SK-MEL-5 (cell line): ENCODE measurements at regions not wholly inside any gene's neighbourhood (a gene's known extent, or its start where the extent isn't known, plus 50 kb on each side); places are given as distances from the start of the nearest gene placed in this dataset.

Source experiments
- DNase-seq: peaks from one replicate; pipeline ENCODE4 v3.0.0-alpha.2; 2016; ENCODE audit warnings: low read depth, low spot score
- in situ Hi-C: cut with HindIII; loops from 2 replicates; pipeline ENCODE4 v1.10.0; 2016; ENCODE audit warnings: low sequenced_read_pairs, high pct_unique_total_duplicates, low pct_unique_long_range_greater_than_20kb
- small RNA-seq, 2 experiments: library from RNA; depleted of rRNA; stranded (forward); fragments of <200 nt; gene quantifications; one replicate each; pipeline ENCODE3, GENCODE V24; 2014

DNA sequence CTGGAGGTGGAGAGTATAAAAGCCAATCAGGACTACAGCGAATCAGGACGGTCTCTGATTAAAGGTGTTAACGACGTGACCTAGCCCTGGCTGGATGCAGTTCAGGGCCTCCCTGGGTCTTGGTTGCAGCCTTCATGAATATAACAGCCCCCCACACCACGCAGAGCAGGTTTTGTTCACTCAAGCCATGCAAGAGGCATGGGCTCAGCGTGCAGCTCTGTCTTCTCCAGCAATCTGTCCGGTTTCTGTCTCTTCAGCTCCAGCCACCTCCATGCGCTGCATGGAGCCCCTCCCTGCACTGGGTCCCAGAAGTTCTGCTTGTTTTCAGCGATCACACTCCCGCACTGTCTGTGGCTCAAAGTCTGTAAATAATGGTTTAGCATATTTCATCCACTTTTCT, 57.1 kb upstream of the CHRNA7 start:
- DNase-seq = no peak
- in situ Hi-C loops = no loop called here

DNA sequence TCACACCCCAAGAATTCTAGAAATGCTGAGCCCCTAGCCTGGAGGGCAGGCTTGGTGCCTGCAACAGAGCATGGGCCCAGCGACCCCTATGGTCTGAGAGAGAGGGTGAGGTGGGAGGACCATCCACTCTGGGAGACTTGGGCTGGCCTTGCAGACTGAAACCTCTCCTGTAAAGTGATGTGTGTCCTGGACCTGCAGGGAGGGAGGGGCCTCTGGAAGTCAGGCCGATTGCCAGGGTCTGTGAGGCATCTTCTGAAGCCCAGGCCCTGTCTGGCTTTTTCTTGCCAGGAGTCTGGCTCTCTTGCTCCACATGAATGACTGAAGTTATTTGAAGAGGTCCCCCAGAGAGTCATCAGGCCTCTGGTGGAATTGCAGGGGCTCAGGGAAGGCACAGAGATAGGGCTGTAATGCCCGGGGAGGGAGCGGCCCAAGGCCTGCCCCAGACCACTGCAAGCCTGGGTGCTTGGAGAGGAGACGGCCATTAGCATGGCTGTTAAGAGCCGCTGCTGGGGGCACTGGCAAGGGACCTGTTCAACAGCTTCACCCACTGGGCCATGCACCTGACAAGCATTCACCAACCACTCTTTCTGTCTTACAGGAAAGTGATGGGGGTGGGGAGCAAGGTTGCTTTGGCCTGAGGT, 56.0 kb upstream of the CHRNA7 start:
- DNase-seq = no peak
- in situ Hi-C loops = no loop called here

DNA sequence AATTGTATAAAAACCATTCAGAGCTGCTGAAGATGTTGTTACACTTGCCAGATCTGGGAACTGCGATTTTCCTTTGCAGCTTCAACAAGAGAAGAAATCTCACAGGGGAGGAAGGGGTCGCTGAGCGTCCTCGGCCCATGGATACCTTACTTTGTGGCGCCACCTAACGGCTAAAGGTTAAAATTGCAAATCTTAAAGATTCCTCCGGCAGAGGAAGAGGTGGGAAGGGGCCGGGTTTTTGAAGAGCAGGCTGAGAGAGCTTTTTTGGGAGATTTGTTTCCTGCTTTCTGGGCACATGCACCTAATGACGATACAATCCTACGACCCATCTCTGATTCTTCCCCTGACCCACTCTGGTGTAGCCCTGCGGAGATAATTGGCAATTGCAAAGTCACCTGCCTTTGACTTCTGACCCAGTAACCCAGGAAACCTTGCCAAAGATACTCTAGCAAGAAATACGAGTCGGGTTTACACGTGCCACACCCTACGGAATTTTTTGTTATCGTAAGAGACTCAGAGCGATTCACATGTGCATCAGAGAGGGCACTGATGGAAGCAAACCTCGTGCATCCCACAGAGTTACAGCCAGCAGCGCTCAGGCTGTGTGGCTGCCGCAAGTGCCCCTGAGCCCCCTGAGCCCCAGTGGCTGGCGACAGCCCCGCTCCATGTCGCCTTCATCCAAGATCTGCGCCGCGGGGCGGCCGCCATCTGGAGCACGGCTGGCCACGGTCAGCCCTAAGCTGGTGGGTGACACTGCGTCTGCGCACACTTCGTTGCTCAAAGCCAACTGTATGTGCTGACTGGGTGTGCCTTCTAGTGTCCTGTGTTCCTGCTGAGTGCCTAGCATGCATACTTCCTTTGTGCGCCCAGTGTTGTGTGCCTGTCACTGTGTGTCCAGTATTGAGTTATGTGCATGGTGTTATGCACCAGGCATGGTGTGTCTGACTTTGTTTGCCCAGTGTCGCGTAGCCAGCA, 55.2 kb upstream of the CHRNA7 start:
- peak; percentile 70 for DNase-seq
- in situ Hi-C loops = no loop called here

DNA sequence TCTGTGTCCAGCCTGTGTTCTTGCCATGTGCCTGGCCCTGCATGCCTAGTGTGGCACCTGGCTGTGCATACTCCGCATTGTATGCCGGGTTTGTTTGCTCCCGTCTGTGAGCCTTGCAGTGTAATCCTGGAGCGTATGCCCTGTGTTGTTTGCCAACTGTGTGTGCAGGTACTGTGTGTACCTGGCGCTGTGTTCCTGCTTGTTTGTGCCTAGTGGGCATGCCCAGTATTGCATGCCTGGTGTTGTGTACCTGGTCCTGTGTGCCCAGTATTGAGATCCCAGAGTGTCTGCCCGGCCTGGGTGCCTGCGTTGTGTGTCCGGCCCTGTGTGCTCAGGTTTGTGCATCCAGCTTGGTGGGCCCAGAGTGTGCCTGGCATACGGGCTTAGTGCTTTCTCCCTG, 54.5 kb upstream of the CHRNA7 start:
- in situ Hi-C loops = no loop called here
- peak; percentile 10 for DNase-seq

DNA sequence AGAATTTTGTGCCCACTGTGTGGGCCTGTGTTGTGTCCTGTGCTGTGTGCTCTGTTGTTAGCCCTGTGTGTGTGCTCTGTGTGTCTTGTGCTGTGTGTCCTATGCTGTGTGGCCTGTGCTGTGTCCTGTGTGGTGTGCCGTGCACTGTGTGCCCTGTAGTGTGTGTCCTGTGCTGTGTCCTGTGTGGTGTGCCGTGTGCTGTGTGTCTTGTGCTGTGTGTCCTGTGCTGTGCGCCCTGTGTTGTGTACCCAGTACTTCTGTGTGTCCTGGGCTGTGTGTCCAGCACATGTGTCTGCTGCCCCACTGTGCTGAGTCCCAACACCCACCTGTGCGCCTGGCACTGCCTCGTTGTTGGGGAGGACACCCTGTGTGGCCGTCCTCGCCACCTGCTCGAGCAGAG, 53.2 kb upstream of the CHRNA7 start:
- in situ Hi-C loops = no loop called here

DNA sequence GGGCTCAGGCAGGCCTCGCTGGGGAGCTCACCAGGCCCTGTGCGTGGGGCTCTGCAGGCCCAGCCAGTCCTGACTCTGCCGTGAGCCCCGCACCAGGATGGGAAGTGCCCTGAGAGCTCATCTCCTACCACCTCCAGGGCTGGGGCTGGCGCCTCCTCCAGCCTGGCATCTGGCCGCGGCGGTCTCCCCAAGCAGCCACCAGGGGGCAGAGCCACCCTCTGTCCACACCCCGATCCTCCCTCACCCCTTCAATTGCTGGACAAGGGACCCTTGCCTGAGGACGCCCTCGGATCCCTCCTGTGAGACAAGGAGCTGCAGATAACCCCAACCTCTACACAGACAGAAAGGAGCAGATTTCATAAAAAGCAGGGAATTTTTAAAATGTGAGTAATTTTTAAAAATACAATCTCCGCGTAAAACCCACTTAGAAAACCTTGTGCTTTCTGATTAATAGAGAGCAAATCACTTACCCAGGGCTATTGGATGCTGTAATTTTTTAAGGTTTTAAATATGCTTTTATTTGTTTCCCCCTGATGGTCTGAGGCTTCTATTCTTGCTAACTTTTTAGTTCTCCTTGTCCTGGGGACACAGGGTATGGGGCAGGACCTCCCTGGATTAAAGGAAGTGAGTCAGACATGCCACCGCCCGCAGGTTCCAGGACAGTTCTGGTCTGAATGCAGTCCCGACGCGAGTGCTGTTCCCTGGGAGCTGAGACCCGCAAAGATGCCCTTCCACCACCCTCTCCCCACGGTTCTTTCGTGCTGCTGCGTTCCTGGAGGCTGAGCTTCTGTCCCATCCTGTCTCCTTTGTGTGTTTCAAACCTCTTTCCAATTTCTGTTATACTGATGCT, 52.3 kb upstream of the CHRNA7 start:
- peak; percentile 70 for DNase-seq
- in situ Hi-C loops = no loop called here

More for the DNA sequence above, 53.2 kb upstream of the CHRNA7 start:
- no peak for DNase-seq

Small RNA genes lying in the stretch of these regions (small RNA-seq; reads per million reads assigned to genes)
- gene AC026951.2 = 0 reads per million in 2 experiments
- 0 to 0.10 reads per million in 2 experiments for gene RF00425
